Caco-2 (cell line): ENCODE measurements at regions not wholly inside any gene's neighbourhood (a gene's known extent, or its start where the extent isn't known, plus 50 kb on each side); places are given as distances from the start of the nearest gene placed in this dataset.

Experiments
- BruUV-seq: library from RNA; stranded (reverse); fragments of 400-500 nt; replicated peaks from 2 replicates; lab custom pipeline; 2021; lab: Mats Ljungman, UMichigan
- CTCF ChIA-PET: fragments of 300-600 bp; sonication (Branson Sonifier 250); formaldehyde crosslinking; loops from one replicate; lab custom pipeline; 2022; ENCODE audit warnings: antibody characterized with exemption; lab: Charles Lee
- POLR2A ChIA-PET: fragments of 300-600 bp; sonication (Branson Sonifier 250); formaldehyde crosslinking; loops from one replicate; lab custom pipeline; 2022; ENCODE audit warnings: antibody characterized with exemption; lab: Charles Lee
- DNase-seq, 2 experiments: peaks; one replicate each; pipeline versions ENCODE4 v3.0.0 to v3.0.0-alpha.2; 2020 to 2022
- H3K27me3 ChIP-seq: replicated peaks from 2 replicates; pipeline ENCODE4 v1.6.0; 2011; ENCODE audit warnings: low read length; ENCODE audit not compliant: control insufficient read depth, insufficient read depth
- H3K36me3 ChIP-seq: 2 replicates; pipeline ENCODE4 v1.5.1; 2011; ENCODE audit warnings: low read length; ENCODE audit not compliant: control insufficient read depth, insufficient read depth
- H3K4me1 ChIP-seq: fragments of 250-450 bp; sonication (Bioruptor Pico); 2 replicates; pipeline ENCODE4 v1.5.1; 2020; ENCODE audit warnings: mild to moderate bottlenecking
- H3K4me3 ChIP-seq: 2 replicates; pipeline ENCODE4 v1.5.1; 2011; ENCODE audit warnings: low read depth, mild to moderate bottlenecking, control low read depth, low read length
- H3K9me3 ChIP-seq: fragments of 250-450 bp; sonication (Bioruptor Pico); 2 replicates; pipeline ENCODE4 v1.5.1; 2020; ENCODE audit warnings: mild to moderate bottlenecking, moderate library complexity
- H3K27ac Mint-ChIP-seq: one replicate; pipeline ENCODE4 v1.8.0; 2022; ENCODE audit warnings: mixed read lengths; ENCODE audit not compliant: unreplicated experiment
- H3K27me3 Mint-ChIP-seq: one replicate; pipeline ENCODE4 v1.8.0; 2022; ENCODE audit warnings: mixed read lengths; ENCODE audit not compliant: insufficient read depth, unreplicated experiment
- H3K36me3 Mint-ChIP-seq: one replicate; pipeline ENCODE4 v1.8.0; 2022; ENCODE audit warnings: mild to moderate bottlenecking, mixed read lengths; ENCODE audit not compliant: insufficient read depth, unreplicated experiment
- H3K4me1 Mint-ChIP-seq: one replicate; pipeline ENCODE4 v1.8.0; 2022; ENCODE audit warnings: low read depth, mixed read lengths; ENCODE audit not compliant: unreplicated experiment
- H3K4me3 Mint-ChIP-seq: one replicate; pipeline ENCODE4 v1.8.0; 2022; ENCODE audit warnings: mild to moderate bottlenecking, moderate library complexity, mixed read lengths; ENCODE audit not compliant: unreplicated experiment
- H3K9me3 Mint-ChIP-seq: one replicate; pipeline ENCODE4 v1.8.0; 2022; ENCODE audit warnings: mixed read lengths; ENCODE audit not compliant: unreplicated experiment
- intact Hi-C: fragments of 100-400 bp; cut with micrococcal nuclease; formaldehyde crosslinking; loops from one replicate; pipeline ENCODE4 v1.10.0; 2022; ENCODE audit not compliant: unreplicated experiment
- TF ChIP-seq, protein P1 (sequence below), 2 experiments: fragments of 200-600 bp in 1 of 2; IDR thresholded peaks; 1 replicate in 1 of 2; 2 replicates in 1 of 2; pipeline versions ENCODE4 v1.5.1 to v1.8.0; 2011 to 2022; ENCODE audit warnings: antibody characterized with exemption in 1 of 2, control low read depth in 1 of 2, inconsistent platforms in 1 of 2, low read depth in 1 of 2, low read length in 1 of 2, mild to moderate bottlenecking in 1 of 2, moderate library complexity in 1 of 2; ENCODE audit not compliant: insufficient read depth in 1 of 2, severe bottlenecking in 1 of 2, unreplicated experiment in 1 of 2

- TF ChIP-seq, protein P1, sequence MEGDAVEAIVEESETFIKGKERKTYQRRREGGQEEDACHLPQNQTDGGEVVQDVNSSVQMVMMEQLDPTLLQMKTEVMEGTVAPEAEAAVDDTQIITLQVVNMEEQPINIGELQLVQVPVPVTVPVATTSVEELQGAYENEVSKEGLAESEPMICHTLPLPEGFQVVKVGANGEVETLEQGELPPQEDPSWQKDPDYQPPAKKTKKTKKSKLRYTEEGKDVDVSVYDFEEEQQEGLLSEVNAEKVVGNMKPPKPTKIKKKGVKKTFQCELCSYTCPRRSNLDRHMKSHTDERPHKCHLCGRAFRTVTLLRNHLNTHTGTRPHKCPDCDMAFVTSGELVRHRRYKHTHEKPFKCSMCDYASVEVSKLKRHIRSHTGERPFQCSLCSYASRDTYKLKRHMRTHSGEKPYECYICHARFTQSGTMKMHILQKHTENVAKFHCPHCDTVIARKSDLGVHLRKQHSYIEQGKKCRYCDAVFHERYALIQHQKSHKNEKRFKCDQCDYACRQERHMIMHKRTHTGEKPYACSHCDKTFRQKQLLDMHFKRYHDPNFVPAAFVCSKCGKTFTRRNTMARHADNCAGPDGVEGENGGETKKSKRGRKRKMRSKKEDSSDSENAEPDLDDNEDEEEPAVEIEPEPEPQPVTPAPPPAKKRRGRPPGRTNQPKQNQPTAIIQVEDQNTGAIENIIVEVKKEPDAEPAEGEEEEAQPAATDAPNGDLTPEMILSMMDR (IDR thresholded peaks at IDR 0.05; ENCODE audit: insufficient read depth in 1 of 2, low read depth in 1 of 2, low read length in 1 of 2, severe bottlenecking in 1 of 2, unreplicated experiment in 1 of 2): no peak
- Histone ChIP-seq H3K4me1 (peaks cover 9% of the 10 kb centered on the region), H3K27me3 (no peaks in the 10 kb centered on the region), H3K36me3 (no peaks in the 10 kb centered on the region), H3K9me3 (no peaks in the 10 kb centered on the region), H3K4me3 (no peak overlapping the region)
- Mint-ChIP-seq H3K4me1 (peaks cover 11% of the 10 kb centered on the region), H3K9me3 (no peaks in the 10 kb centered on the region), H3K27ac (no peak overlapping the region), H3K36me3 (no peaks in the 10 kb centered on the region), H3K27me3 (no peaks in the 10 kb centered on the region), H3K4me3 (no peak overlapping the region)
- ChIA-PET CTCF (no interaction called here), POLR2A (no interaction called here)
- intact Hi-C loops: no loop called here
- DNase-seq: no peak
- no TSS peak for BruUV-seq
Measured at GRCh38 chr12:89976866-89977265, 268.2 kb upstream of the ATP2B1 start.

GRCh38 chr12:89975574-89975973, 266.9 kb upstream of the ATP2B1 start:
- H3K27me3 ChIP-seq: no peaks in the 10 kb centered on the region
- H3K36me3 Mint-ChIP-seq: no peaks in the 10 kb centered on the region
- POLR2A ChIA-PET: no interaction called here
- H3K27me3 Mint-ChIP-seq: no peaks in the 10 kb centered on the region
- BruUV-seq: no TSS peak
- no peaks in the 10 kb centered on the region for H3K36me3 ChIP-seq
- no peak overlapping the region for H3K27ac Mint-ChIP-seq
- TF ChIP-seq, protein P1 (IDR thresholded peaks at IDR 0.05; ENCODE audit: insufficient read depth in 1 of 2, low read depth in 1 of 2, low read length in 1 of 2, severe bottlenecking in 1 of 2, unreplicated experiment in 1 of 2): no peak
- no peaks in the 10 kb centered on the region for H3K9me3 ChIP-seq
- CTCF ChIA-PET: no interaction called here
- peaks cover 22% of the 10 kb centered on the region for H3K4me1 ChIP-seq
- peaks cover 22% of the 10 kb centered on the region for H3K4me1 Mint-ChIP-seq
- no peaks in the 10 kb centered on the region for H3K9me3 Mint-ChIP-seq
- no peak overlapping the region for H3K4me3 Mint-ChIP-seq
- DNase-seq: no peak
- no peak overlapping the region for H3K4me3 ChIP-seq
- intact Hi-C loops: no loop called here

DNA sequence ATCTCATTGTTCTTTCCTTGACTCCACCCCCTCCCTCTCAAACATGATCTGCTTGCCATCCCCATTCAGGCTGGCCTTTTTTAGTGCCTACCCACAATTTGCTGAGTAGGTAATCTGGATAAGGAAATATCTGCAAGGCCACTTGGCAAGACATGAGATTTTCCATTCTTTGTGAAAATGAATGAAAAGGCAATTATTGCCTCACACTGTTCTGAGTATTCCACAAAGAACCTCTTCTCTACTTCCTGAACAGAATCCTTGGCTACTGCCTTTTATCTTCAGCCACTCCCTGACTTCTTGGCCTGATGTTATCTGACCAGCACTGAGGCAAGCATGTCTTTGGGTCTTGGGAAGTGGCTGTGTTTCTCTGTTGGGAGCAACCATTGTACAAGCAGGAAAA, 263.2 kb upstream of the ATP2B1 start:
- H3K36me3 ChIP-seq: no peaks in the 10 kb centered on the region
- BruUV-seq: no TSS peak
- Mint-ChIP-seq H3K36me3 (no peaks in the 10 kb centered on the region), H3K4me1 (peaks cover 45% of the 10 kb centered on the region), H3K27me3 (no peaks in the 10 kb centered on the region), H3K4me3 (no peak overlapping the region), H3K9me3 (peaks cover 9% of the 10 kb centered on the region), H3K27ac (no peak overlapping the region)
- H3K4me3 ChIP-seq: no peak overlapping the region
- intact Hi-C loops: no loop called here
- DNase-seq: no peak
- POLR2A ChIA-PET: no interaction called here
- CTCF ChIA-PET: no interaction called here
- H3K9me3 ChIP-seq: no peaks in the 10 kb centered on the region
- peaks cover 34% of the 10 kb centered on the region for H3K4me1 ChIP-seq
- TF ChIP-seq, protein P1 (IDR thresholded peaks at IDR 0.05; ENCODE audit: insufficient read depth in 1 of 2, low read depth in 1 of 2, low read length in 1 of 2, severe bottlenecking in 1 of 2, unreplicated experiment in 1 of 2): no peak
- H3K27me3 ChIP-seq: no peaks in the 10 kb centered on the region
